ENCODE measurements at regions not wholly inside any gene's neighbourhood (a gene's known extent, or its start where the extent isn't known, plus 50 kb on each side); places are given as distances from the start of the nearest gene placed in this dataset.

- no peak for TF ChIP-seq TAF1 (IDR thresholded peaks at IDR 0.05; ENCODE audit: low read depth, low read length)
- no peak for TF ChIP-seq POU2F2 (IDR thresholded peaks at IDR 0.05; ENCODE audit: low read depth, low read length)
- no peak for TF ChIP-seq POLR2AphosphoS5 (IDR thresholded peaks at IDR 0.05; ENCODE audit: low read depth, low read length)
- TF ChIP-seq POLR2A (IDR thresholded peaks at IDR 0.05; ENCODE audit: low read depth, low read length) = no peak
- no peak for TF ChIP-seq PAX5 (IDR thresholded peaks at IDR 0.05; ENCODE audit: insufficient read depth, low read length, severe bottlenecking)
Observed at GRCh38 chr15:62727501-62727900, 315.0 kb upstream of the TPM1 start.
